Prostate gland (tissue), 2 donors: ENCODE measurements at regions not wholly inside any gene's neighbourhood (a gene's known extent, or its start where the extent isn't known, plus 50 kb on each side); places are given as distances from the start of the nearest gene placed in this dataset.

ENCODE experiments used
- CTCF ChIP-seq, 4 experiments: fragments of 200-600 bp in 2 of 4; fragments of 450-650 bp in 2 of 4; sonication (generic) in 2 of 4; IDR thresholded peaks; 1 replicate in 3 of 4; 2 replicates in 1 of 4; pipeline ENCODE4 v1.5.1; 2016 to 2019; ENCODE audit warnings: antibody characterized with exemption in 4 of 4, mild to moderate bottlenecking in 2 of 4, moderate library complexity in 2 of 4
- POLR2AphosphoS5 ChIP-seq: sonication (generic); formaldehyde crosslinking; IDR thresholded peaks from one replicate; pipeline ENCODE4 v1.6.1; 2017; ENCODE audit warnings: antibody characterized with exemption

DNA sequence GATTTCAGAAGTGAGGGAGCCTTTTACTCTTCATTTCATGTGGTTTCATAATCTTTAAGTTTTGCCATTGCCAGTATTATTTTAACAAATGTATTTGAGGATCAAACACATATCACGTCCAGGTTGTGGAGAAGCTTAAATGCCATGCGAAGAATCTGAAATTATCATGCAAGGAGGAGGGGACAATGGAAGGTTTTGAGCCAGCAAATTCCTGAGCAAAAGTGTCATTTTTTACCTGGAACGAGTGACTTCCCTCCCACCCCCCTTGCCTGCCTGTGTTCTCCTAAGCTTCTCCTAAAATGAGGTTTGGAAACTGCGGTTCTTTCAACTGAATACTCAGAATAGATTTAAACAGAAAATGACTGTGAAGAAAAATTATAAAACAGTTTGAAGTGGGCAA is 77.6 kb downstream of the C16orf95 start:
- TF ChIP-seq POLR2AphosphoS5 (no peak), CTCF (IDR thresholded peaks at IDR 0.05) (no peak)
